Endodermal cell (in vitro differentiated cells): ENCODE measurements at regions not wholly inside any gene's neighbourhood (a gene's known extent, or its start where the extent isn't known, plus 50 kb on each side); places are given as distances from the start of the nearest gene placed in this dataset.
"Not testable (repeated sequence)": the region's sequence is repeated elsewhere in the genome, so short reads cannot be mapped to it uniquely, and the experiment has no call there.

Source experiments
- DNase-seq: peaks from one replicate; pipeline ENCODE4 v3.0.0-alpha.2; 2017
- H3K27ac ChIP-seq: 2 replicates; pipeline ENCODE4 v1.5.1; 2013; ENCODE audit warnings: mild to moderate bottlenecking, low read depth, low read length, moderate library complexity
- H3K27me3 ChIP-seq: 2 replicates; pipeline ENCODE4 v1.6.1; 2013; ENCODE audit warnings: mild to moderate bottlenecking, low read length, moderate library complexity; ENCODE audit not compliant: insufficient read depth, control insufficient read depth, poor library complexity, severe bottlenecking
- H3K36me3 ChIP-seq: 2 replicates; pipeline ENCODE4 v1.7.0; 2013; ENCODE audit warnings: mild to moderate bottlenecking, low read length, moderate library complexity; ENCODE audit not compliant: control insufficient read depth, insufficient read depth
- H3K4me1 ChIP-seq: one replicate; pipeline ENCODE4 v1.7.0; 2013; ENCODE audit warnings: low read length; ENCODE audit not compliant: control insufficient read depth, insufficient read depth
- H3K4me3 ChIP-seq: 2 replicates; pipeline ENCODE4 v1.5.1; 2013; ENCODE audit warnings: mild to moderate bottlenecking, low read length, moderate library complexity
- H3K9ac ChIP-seq: 2 replicates; pipeline ENCODE4 v1.6.1; 2013; ENCODE audit warnings: mild to moderate bottlenecking, low read length, moderate library complexity; ENCODE audit not compliant: poor library complexity, severe bottlenecking; ENCODE audit errors: extremely low read depth
- H3K9me3 ChIP-seq: 2 replicates; pipeline ENCODE4 v1.6.1; 2013; ENCODE audit warnings: mild to moderate bottlenecking, low read length, moderate library complexity; ENCODE audit not compliant: control insufficient read depth
- H3K27ac Mint-ChIP-seq: 2 replicates; pipeline ENCODE4 v1.8.0; 2020; ENCODE audit warnings: mixed read lengths
- H3K27me3 Mint-ChIP-seq: 2 replicates; pipeline ENCODE4 v1.8.0; 2021; ENCODE audit warnings: mild to moderate bottlenecking, mixed read lengths; ENCODE audit not compliant: insufficient read depth
- H3K36me3 Mint-ChIP-seq: 2 replicates; pipeline ENCODE4 v1.8.0; 2020; ENCODE audit warnings: low read depth, mixed read lengths
- H3K4me1 Mint-ChIP-seq: 2 replicates; pipeline ENCODE4 v1.8.0; 2020; ENCODE audit warnings: mixed read lengths
- H3K4me3 Mint-ChIP-seq: 2 replicates; pipeline ENCODE4 v1.8.0; 2020; ENCODE audit warnings: mild to moderate bottlenecking, moderate library complexity, mixed read lengths
- H3K9me3 Mint-ChIP-seq: 2 replicates; pipeline ENCODE4 v1.8.0; 2020; ENCODE audit warnings: mild to moderate bottlenecking, mixed read lengths
- CTCF ChIP-seq: fragments of 200-600 bp; sonication (generic); conservative IDR thresholded peaks from 2 replicates; pipeline ENCODE4 v1.5.0; 2021; ENCODE audit warnings: antibody characterized with exemption, mild to moderate bottlenecking
- WGBS, 2 experiments: methylation state at CpG; one replicate each; pipeline versions ENCODE4 v1.1.5 to v1.1.7; 2013; ENCODE audit warnings: missing lambda C conversion rate in 2 of 2, mixed read lengths in 1 of 2; ENCODE audit not compliant: insufficient coverage in 1 of 2, insufficient read length in 1 of 2; 5-methylcytosine and 5-hydroxymethylcytosine counted together

GRCh38 chr13:24574847-24575246 lies 62.3 kb upstream of the PARP4 start:
- no peak overlapping the region for H3K9ac ChIP-seq
- no peaks in the 10 kb centered on the region for H3K27me3 Mint-ChIP-seq
- H3K4me3 Mint-ChIP-seq = no peak overlapping the region
- H3K4me1 ChIP-seq = no peaks in the 10 kb centered on the region
- WGBS, 2 experiments = 83% methylated on average over 1 of the region's 1 CpG; no CpG with 5 or more reads in 1 of the 2 experiments
- no peaks in the 10 kb centered on the region for H3K9me3 ChIP-seq
- no peaks in the 10 kb centered on the region for H3K4me1 Mint-ChIP-seq
- H3K4me3 ChIP-seq = no peak overlapping the region
- H3K27me3 ChIP-seq = no peaks in the 10 kb centered on the region
- H3K27ac Mint-ChIP-seq = no peak overlapping the region
- H3K27ac ChIP-seq = no peak overlapping the region
- TF ChIP-seq CTCF = no peak
- H3K36me3 Mint-ChIP-seq = no peaks in the 10 kb centered on the region
- no peak for DNase-seq
- H3K9me3 Mint-ChIP-seq = peaks cover 3% of the 10 kb centered on the region
- H3K36me3 ChIP-seq = no peaks in the 10 kb centered on the region

GRCh38 chr13:24580315-24580714 lies 67.7 kb upstream of the PARP4 start:
- WGBS, 2 experiments = no CpG with 5 or more reads among the region's 1 CpG
- H3K9me3 Mint-ChIP-seq, H3K4me3 ChIP-seq, H3K4me1 Mint-ChIP-seq, H3K9me3 ChIP-seq, H3K27me3 Mint-ChIP-seq, H3K36me3 ChIP-seq, H3K36me3 Mint-ChIP-seq, H3K4me1 ChIP-seq, H3K27ac ChIP-seq, H3K9ac ChIP-seq, H3K27me3 ChIP-seq: not testable (repeated sequence)
- Mint-ChIP-seq H3K27ac (peak overlapping the region; percentile 89), H3K4me3 (peak overlapping the region; percentile 47)
- peak; percentile 74 for TF ChIP-seq CTCF
- peak; percentile 68 for DNase-seq

- not testable (repeated sequence) for H3K27ac Mint-ChIP-seq, H3K27me3 Mint-ChIP-seq, H3K4me1 ChIP-seq, H3K27me3 ChIP-seq, H3K4me3 Mint-ChIP-seq, DNase-seq, H3K27ac ChIP-seq, H3K4me1 Mint-ChIP-seq, H3K36me3 Mint-ChIP-seq, H3K4me3 ChIP-seq, H3K9me3 Mint-ChIP-seq, H3K9me3 ChIP-seq, H3K9ac ChIP-seq, H3K36me3 ChIP-seq
- WGBS, 2 experiments = 82 to 88% methylated on average over 2 to 5 of the region's 5 CpGs
These were observed 69.0 kb upstream of the PARP4 start for GRCh38 chr13:24581578-24581977.

GRCh38 chr13:24591697-24592096 lies 79.1 kb upstream of the PARP4 start:
- WGBS, 2 experiments = 29 to 58% methylated on average over 3 to 6 of the region's 6 CpGs
- not testable (repeated sequence) for H3K4me1 ChIP-seq, H3K36me3 Mint-ChIP-seq, H3K27ac ChIP-seq, H3K9ac ChIP-seq, H3K36me3 ChIP-seq, H3K9me3 ChIP-seq, H3K9me3 Mint-ChIP-seq, H3K4me3 ChIP-seq, H3K27me3 ChIP-seq
- peak; percentile 73 for DNase-seq
- Mint-ChIP-seq H3K4me1 (peaks cover 27% of the 10 kb centered on the region), H3K27ac (peak overlapping the region; percentile 69), H3K27me3 (peaks cover 13% of the 10 kb centered on the region), H3K4me3 (peak overlapping the region; percentile 29)

GRCh38 chr13:24597906-24598670 lies 82.1 kb upstream of the ATP12A start:
- H3K9me3 Mint-ChIP-seq, H3K36me3 Mint-ChIP-seq, H3K4me1 Mint-ChIP-seq, H3K27ac Mint-ChIP-seq, H3K9me3 ChIP-seq, H3K4me3 ChIP-seq, H3K27ac ChIP-seq, H3K27me3 ChIP-seq, H3K36me3 ChIP-seq, DNase-seq, H3K4me1 ChIP-seq, H3K4me3 Mint-ChIP-seq, H3K9ac ChIP-seq: not testable (repeated sequence)
- peaks cover 27% of the 10 kb centered on the region for H3K27me3 Mint-ChIP-seq
- 90 to 91% methylated on average over 3 of the region's 3 CpGs for WGBS, 2 experiments
